NCI-H1092 treated with DMSO at 0.1 percent for 48 hours (cell line): ENCODE measurements at regions not wholly inside any gene's neighbourhood (a gene's known extent, or its start where the extent isn't known, plus 50 kb on each side); places are given as distances from the start of the nearest gene placed in this dataset.

ENCODE experiments used
- DNase-seq: peaks from one replicate; lab custom pipeline; 2025; lab: John Stamatoyannopoulos, UW

DNA sequence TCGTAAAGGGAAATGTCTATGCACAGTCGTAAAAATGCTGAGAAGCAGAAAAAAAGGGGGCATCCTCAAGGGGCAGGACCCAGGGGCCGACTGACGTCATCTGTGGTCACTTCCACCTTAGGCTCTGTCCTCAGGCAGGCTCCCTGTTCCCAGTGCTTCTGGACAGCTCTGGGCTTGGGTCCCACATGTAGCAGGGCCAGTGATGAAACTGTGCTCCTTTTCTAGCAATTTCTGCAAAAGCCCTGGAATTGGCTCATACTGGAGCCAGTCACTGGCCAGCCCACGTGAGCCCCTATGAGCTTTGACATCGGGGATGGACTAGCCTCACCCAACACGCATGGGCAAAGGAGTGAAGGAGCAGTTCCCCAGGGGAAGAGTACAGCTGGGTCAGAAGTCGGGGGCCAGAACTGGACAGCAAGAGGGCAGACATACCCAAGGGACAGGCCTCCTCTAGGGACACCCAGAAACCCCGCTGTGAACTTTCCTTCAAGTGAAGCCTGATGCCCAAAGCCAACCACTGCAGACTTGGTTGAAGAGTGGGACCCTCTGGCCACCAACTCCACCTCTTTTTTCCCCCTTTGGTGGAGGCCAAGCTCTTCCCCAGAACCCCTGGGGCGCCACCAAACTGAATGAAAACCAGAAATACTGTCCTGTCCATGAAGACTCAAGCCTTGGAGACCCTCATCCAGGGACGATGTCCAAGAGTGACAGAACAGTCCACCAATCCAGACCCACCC, 1349.0 kb downstream of the BRD1 start:
- no peak for DNase-seq

- no peak for DNase-seq
These were observed 1349.5 kb downstream of the BRD1 start for GRCh38 chr22:48478124-48478523.

DNA sequence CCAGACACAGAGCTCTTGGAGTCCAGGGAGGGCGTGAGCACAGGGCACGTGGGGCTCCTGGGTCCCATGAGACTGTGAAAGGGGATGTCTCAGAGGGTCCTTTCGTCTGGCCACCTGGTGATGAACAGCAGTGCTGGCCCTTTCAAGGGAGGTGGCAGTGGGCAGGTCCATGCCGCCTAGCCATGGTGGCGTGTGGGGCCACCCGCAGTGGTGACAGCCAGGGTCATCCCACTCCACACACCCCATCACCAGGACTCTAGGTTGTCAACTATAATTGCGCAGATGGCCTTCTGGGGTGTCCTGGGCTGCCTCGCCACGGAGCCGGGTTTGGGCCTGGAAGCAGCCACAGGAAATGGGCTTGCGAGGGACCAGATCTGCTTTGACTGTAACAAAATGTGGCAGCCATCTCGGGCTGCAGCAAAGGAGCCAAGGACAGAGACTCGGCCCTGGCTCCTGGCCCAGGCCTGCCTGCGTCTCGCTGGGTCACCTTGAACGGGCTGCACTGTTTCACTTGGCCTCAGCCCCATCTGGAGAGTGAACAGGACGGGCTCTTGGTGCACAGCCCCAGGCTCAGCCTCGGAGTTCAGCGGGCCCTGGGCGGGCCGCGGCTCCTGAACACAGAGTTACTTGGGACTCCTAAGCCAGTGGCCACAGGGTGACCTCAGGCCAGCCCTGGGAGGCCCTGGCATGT, 1350.5 kb downstream of the BRD1 start:
- DNase-seq, result no peak

GRCh38 chr22:48476577-48476976, 1351.1 kb downstream of the BRD1 start:
- no peak for DNase-seq

- no peak for DNase-seq
These were observed 1351.9 kb downstream of the BRD1 start for GRCh38 chr22:48475661-48476345.

- DNase-seq, result no peak
These were observed 1352.8 kb downstream of the BRD1 start for GRCh38 chr22:48474881-48475280.

GRCh38 chr22:48473202-48473601, 1354.5 kb downstream of the BRD1 start:
- no peak for DNase-seq

DNA sequence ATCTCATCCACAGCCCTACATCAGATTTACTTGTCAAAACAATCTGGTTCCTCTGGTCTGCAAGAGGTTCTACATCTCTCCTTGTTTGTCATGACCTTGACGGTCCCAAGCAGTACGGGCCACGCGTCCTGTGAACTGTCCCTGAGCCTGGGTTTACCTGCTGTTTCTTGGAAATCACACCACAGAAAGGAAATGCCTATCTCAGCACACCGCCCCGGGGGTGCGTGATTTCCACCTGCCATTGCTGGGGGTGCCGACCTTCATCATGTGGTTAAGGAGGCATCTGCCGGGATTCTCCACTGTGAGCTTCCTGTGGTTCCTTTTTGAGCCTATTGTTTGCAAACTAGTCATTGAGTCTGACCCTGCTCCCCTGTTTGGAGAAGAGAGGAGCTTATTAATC, 1363.4 kb downstream of the BRD1 start:
- DNase-seq, result no peak

DNA sequence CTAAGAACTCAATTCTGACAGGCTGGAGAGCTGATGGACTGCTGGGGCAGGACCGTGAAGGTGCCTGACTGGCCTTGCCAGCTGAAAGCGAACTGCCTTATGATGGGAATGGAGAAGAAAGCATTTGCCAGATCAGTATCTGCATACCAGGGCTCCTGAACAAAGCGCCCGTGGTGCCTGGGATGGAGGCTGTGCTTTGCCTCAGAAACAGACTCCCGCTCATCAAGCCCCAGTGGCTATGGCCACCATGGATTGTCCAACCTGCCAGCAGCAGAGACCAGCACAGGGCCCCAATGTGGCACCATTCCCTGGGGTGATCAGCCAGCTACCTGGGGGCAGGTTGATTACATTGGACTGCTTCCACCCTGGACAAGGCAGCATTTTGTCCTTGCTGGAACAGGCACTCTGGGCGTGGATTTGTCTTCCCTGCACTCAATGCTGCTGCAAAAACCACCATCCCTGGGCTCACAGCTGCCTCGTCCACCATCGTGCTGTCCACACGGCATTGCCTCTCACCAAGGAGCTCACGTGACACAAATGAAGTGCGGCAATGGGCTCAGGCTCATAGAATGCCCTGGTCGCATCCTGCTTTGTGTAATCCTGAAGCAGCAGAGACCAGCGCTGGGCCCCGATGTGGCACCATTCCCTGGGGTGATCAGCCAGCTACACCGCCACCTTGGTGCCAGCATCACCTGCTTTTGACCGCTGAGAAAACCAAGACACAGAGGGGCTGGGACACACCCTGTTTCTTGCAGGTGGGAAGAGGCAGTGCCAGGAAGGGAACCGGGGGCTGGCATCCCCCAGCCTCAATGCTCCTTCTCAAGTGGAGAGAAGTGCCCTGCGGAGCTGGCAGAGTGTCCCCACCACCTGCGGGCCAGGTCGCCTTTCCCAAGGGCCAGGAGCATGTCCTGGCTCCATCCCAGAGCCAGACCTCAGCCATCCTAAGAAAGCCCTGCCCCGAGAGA, 1367.5 kb downstream of the BRD1 start:
- DNase-seq, result no peak

GRCh38 chr22:48459259-48459658, 1368.4 kb downstream of the BRD1 start:
- no peak for DNase-seq

DNA sequence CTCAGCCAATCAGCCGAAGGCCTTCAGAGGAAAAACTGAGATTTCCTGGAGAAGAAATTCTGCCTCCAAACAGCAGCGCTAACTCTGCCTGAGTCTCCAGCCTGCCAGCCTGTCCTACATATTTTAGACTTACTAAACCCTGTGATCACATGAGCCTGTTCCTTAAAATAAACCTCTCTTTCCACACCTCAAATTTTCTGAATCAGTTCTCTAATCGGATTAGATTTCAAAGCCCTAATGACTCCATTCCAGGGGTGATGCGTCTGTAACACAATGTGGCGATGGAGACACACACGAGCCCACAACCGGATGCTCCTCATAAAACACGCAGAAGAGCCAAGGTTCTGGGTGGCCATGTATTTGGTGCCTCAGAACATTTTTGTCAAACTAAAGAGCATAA, 1371.2 kb downstream of the BRD1 start:
- no peak for DNase-seq

GRCh38 chr22:48453751-48454485, 1373.8 kb downstream of the BRD1 start:
- DNase-seq, result no peak

GRCh38 chr22:48453171-48453570, 1374.5 kb downstream of the BRD1 start:
- DNase-seq, result no peak

GRCh38 chr22:48452766-48453165, 1374.9 kb downstream of the BRD1 start:
- DNase-seq, result no peak

GRCh38 chr22:48451891-48452290, 1375.8 kb downstream of the BRD1 start:
- no peak for DNase-seq

DNA sequence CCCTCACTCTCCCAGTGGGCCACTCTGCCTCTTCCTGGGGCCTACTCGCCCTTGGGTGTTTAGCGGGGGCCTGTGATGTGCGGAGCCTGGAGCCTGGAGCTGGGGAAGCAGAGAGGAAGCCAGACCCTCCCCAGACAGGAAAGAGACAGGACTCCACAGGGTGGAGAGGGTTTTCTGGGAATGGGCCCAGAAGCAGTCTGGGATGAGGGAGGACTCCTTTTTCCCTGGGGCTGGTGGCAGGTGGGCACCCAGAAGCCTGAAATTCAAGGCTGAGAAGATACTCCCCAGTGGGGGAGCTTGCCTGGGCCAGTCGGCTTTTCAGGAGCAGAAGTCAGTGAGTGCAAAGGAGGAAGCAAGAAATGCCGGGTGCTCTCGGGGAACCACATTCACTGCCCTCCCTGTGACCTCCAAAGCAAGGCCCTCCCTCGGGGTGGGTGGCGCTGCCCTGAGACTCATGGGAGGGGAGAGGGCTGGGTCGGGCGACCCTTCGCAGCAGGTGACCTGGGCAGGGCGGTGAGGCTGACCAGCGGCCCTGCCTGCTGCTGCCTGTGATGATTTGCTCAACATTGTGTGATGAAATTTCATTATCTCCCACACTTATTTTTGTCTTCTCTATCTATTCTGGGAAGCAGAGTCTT, 1377.4 kb downstream of the BRD1 start:
- DNase-seq, result no peak

- DNase-seq, result no peak
These were observed 1378.0 kb downstream of the BRD1 start for GRCh38 chr22:48449466-48450187.

DNA sequence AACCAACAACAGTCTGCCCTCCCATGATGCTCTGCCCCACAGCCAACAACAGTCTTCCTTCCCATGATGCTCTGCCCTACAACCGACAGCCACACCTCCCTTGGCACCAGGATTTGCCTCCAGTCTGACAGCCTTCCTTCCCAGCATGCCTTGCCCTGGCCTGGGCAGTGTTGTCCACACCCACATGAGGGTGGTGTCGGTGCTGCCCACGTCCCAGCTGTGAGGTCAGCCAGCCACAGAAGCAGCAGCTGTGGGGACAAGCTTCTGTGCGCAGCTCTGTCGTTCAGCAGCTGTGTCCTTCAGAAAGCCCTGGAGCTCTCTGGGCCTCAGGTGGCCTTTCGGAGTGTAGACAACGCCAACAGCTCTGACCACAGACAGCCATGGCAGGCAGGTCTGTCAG, 1378.9 kb downstream of the BRD1 start:
- no peak for DNase-seq

DNA sequence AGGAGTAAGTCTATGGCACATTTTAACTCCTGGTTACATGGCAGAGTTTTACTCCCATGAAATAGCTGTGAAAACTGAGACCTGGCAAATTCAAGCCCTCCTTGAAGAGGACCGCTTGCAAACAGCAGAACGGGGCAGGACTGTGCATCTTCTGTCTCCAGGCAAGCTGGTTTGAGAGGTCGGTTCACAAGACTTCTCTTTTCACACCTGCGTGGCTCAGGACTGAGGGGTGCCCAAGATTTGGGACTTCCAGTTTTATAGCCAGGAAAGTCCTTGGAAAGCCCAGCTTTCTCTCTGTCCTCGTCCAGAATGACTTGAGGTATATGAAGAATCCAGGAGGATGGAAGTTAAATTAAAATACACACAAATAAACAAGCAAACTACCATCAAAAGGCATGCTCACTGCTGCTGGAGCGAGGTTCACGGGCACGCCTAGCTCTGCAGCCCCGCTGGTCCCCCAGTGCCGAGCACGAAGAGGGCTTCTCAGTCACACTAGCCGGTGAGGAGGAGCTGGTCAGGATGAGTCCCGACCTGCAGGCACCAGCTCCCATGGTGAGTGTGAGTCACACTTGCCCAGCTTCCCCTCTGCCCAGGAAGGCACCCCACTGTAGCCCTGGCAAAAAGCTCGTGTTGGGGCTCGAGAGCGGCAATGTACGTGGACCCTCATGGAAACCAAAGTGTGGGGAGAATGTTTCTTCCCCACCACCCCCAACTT, 1382.4 kb downstream of the BRD1 start:
- no peak for DNase-seq
